ENCODE measurements at regions not wholly inside any gene's neighbourhood (a gene's known extent, or its start where the extent isn't known, plus 50 kb on each side); places are given as distances from the start of the nearest gene placed in this dataset.

DNA sequence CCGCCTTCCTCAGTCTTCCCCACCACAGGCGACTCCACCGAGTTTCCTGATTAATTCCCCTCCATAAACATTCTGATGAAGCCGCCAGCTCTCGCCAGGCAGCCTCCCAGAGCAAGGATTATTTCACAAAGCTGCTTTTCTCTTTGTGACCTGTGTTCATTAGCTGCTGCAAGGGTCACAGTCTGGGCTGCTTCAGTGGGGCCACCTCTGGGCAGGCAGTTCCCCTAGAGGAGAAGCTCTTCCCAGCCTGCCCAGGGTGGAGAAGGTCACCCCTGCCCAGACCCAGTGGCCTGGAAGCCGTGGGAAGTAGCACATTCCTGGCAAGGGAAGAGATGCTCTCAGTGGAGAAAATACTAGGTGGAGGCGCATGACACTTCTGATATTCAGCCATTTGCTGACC lies 58.4 kb upstream of the RAPGEF1 start:
- H3K4me3 ChIP-seq (ENCODE audit: low read depth in 1 of 3, low read length in 3 of 3), result no peak overlapping the region
- H3K27ac ChIP-seq (ENCODE audit: low read depth in 1 of 2, low read length in 2 of 2), result no peak overlapping the region
- H3K4me1 ChIP-seq (ENCODE audit: control insufficient read depth in 4 of 4, insufficient read depth in 4 of 4, low read length in 3 of 4), result no peaks in the 10 kb centered on the region
- H3K36me3 ChIP-seq (ENCODE audit: control insufficient read depth in 4 of 4, insufficient read depth in 3 of 4, low read depth in 1 of 4, low read length in 3 of 4), result no peaks in the 10 kb centered on the region
- DNase-seq (ENCODE audit: low spot score), result no peak
- H3K9ac ChIP-seq (ENCODE audit: low read depth in 1 of 2, low read length in 2 of 2), result no peak overlapping the region
- 54% methylated on average over 7 of the region's 7 CpGs for WGBS
- H3K27me3 ChIP-seq (ENCODE audit: control insufficient read depth in 4 of 4, insufficient read depth in 4 of 4, low read length in 3 of 4), result peaks cover 0 to 2% (median 0%) of the 10 kb centered on the region in 4 donors
- TF ChIP-seq TAF1 (conservative IDR thresholded peaks at IDR 0.05) (no peak), EGR1 (IDR thresholded peaks at IDR 0.05; ENCODE audit: low read depth in 2 of 2) (no peak)
- H3K9me3 ChIP-seq (ENCODE audit: control insufficient read depth in 4 of 4, low read length in 3 of 4), result no peaks in the 10 kb centered on the region

DNA sequence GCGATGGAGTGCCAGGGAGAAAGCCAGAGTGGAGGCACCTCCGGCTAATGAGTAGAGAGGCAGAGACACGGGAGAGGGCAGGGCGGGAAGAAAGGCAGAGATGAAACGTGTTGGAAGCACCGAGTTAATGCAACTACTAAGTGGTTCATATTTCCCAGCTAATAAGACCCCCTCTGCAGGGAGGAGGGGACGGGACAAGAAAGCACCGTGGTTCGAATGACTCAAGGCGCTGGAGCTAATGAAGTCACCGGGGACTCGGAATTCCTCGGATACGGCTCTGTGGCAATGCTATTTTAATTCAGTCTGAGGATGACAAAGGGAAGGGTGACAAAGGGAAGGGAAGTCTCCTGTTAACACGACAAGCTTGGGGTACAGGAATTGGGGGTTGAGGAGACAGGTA lies 54.5 kb upstream of the RAPGEF1 start:
- Histone ChIP-seq H3K9ac (ENCODE audit: low read depth in 1 of 2, low read length in 2 of 2) (no peak overlapping the region), H3K27me3 (ENCODE audit: control insufficient read depth in 4 of 4, insufficient read depth in 4 of 4, low read length in 3 of 4) (peaks cover 0 to 2% (median 0%) of the 10 kb centered on the region in 4 donors), H3K27ac (ENCODE audit: low read depth in 1 of 2, low read length in 2 of 2) (no peak overlapping the region), H3K9me3 (ENCODE audit: control insufficient read depth in 4 of 4, low read length in 3 of 4) (peaks cover 0 to 5% (median 3%) of the 10 kb centered on the region in 4 donors), H3K4me3 (ENCODE audit: low read depth in 1 of 3, low read length in 3 of 3) (no peak overlapping the region), H3K36me3 (ENCODE audit: control insufficient read depth in 4 of 4, insufficient read depth in 3 of 4, low read depth in 1 of 4, low read length in 3 of 4) (no peaks in the 10 kb centered on the region), H3K4me1 (ENCODE audit: control insufficient read depth in 4 of 4, insufficient read depth in 4 of 4, low read length in 3 of 4) (no peaks in the 10 kb centered on the region)
- DNase-seq (ENCODE audit: low spot score), result no peak
- TF ChIP-seq, protein P1, sequence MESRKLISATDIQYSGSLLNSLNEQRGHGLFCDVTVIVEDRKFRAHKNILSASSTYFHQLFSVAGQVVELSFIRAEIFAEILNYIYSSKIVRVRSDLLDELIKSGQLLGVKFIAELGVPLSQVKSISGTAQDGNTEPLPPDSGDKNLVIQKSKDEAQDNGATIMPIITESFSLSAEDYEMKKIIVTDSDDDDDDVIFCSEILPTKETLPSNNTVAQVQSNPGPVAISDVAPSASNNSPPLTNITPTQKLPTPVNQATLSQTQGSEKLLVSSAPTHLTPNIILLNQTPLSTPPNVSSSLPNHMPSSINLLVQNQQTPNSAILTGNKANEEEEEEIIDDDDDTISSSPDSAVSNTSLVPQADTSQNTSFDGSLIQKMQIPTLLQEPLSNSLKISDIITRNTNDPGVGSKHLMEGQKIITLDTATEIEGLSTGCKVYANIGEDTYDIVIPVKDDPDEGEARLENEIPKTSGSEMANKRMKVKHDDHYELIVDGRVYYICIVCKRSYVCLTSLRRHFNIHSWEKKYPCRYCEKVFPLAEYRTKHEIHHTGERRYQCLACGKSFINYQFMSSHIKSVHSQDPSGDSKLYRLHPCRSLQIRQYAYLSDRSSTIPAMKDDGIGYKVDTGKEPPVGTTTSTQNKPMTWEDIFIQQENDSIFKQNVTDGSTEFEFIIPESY (IDR thresholded peaks at IDR 0.05), result no peak
- TF ChIP-seq TAF1 (conservative IDR thresholded peaks at IDR 0.05), result no peak
- no peak for TF ChIP-seq YY1 (IDR thresholded peaks at IDR 0.05)
- TF ChIP-seq, protein P2, sequence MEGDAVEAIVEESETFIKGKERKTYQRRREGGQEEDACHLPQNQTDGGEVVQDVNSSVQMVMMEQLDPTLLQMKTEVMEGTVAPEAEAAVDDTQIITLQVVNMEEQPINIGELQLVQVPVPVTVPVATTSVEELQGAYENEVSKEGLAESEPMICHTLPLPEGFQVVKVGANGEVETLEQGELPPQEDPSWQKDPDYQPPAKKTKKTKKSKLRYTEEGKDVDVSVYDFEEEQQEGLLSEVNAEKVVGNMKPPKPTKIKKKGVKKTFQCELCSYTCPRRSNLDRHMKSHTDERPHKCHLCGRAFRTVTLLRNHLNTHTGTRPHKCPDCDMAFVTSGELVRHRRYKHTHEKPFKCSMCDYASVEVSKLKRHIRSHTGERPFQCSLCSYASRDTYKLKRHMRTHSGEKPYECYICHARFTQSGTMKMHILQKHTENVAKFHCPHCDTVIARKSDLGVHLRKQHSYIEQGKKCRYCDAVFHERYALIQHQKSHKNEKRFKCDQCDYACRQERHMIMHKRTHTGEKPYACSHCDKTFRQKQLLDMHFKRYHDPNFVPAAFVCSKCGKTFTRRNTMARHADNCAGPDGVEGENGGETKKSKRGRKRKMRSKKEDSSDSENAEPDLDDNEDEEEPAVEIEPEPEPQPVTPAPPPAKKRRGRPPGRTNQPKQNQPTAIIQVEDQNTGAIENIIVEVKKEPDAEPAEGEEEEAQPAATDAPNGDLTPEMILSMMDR (IDR thresholded peaks at IDR 0.05; ENCODE audit: low read depth, low read length, missing input control), result no peak
- TF ChIP-seq, protein P3, sequence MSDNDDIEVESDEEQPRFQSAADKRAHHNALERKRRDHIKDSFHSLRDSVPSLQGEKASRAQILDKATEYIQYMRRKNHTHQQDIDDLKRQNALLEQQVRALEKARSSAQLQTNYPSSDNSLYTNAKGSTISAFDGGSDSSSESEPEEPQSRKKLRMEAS (IDR thresholded peaks at IDR 0.05), result no peak
- TF ChIP-seq, protein P4, sequence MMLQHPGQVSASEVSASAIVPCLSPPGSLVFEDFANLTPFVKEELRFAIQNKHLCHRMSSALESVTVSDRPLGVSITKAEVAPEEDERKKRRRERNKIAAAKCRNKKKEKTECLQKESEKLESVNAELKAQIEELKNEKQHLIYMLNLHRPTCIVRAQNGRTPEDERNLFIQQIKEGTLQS (IDR thresholded peaks at IDR 0.05), result no peak
- TF ChIP-seq SP1 (IDR thresholded peaks at IDR 0.05), result no peak
- TF ChIP-seq JUND (IDR thresholded peaks at IDR 0.05), result no peak
- TF ChIP-seq NR2F2 (IDR thresholded peaks at IDR 0.05), result no peak
- no peak for TF ChIP-seq RXRA (IDR thresholded peaks at IDR 0.05)
- TF ChIP-seq HNF4G (IDR thresholded peaks at IDR 0.05), result no peak
- no peak for TF ChIP-seq GABPA (IDR thresholded peaks at IDR 0.05 in 1 of 2, conservative IDR thresholded peaks at IDR 0.05 in 1 of 2)
- no peak for TF ChIP-seq FOXA2 (IDR thresholded peaks at IDR 0.05)
- TF ChIP-seq HNF4A (conservative IDR thresholded peaks at IDR 0.05), result no peak
- TF ChIP-seq FOXA1 (IDR thresholded peaks at IDR 0.05), result no peak
- WGBS, result 70% methylated on average over 15 of the region's 15 CpGs

All from liver (tissue), 8 donors.